OCI-LY7 (cell line): ENCODE measurements at regions not wholly inside any gene's neighbourhood (a gene's known extent, or its start where the extent isn't known, plus 50 kb on each side); places are given as distances from the start of the nearest gene placed in this dataset.
A peak's percentile ranks its signal among the peaks of the same experiment; 100 is the strongest.

Experiments
- BruUV-seq: library from RNA; stranded (reverse); fragments of 400-500 nt; replicated peaks from 2 replicates; lab custom pipeline; 2021; lab: Mats Ljungman, UMichigan
- CTCF ChIA-PET: fragments of 300-600 bp; sonication (Branson Sonifier 250); formaldehyde crosslinking; loops from one replicate; lab custom pipeline; 2022; ENCODE audit warnings: antibody characterized with exemption; ENCODE audit not compliant: unreplicated experiment; lab: Charles Lee
- POLR2A ChIA-PET: fragments of 300-600 bp; sonication (Branson Sonifier 250); formaldehyde crosslinking; loops from one replicate; lab custom pipeline; 2022; ENCODE audit warnings: antibody characterized with exemption; lab: Charles Lee
- DNase-seq: peaks from one replicate; pipeline ENCODE4 v3.0.0-alpha.2; 2015; ENCODE audit warnings: low spot score
- H2AFZ ChIP-seq: fragments of 200-600 bp; sonication (generic), shearing (Covaris generic); 2 replicates; pipeline ENCODE4 v1.6.1; 2014; ENCODE audit warnings: mild to moderate bottlenecking, antibody characterized with exemption, low read length, moderate library complexity
- H3K27ac ChIP-seq: fragments of 200-600 bp; sonication (generic); 2 replicates; pipeline ENCODE4 v1.5.1; 2014; ENCODE audit warnings: mixed run types, low read depth, mild to moderate bottlenecking, moderate library complexity, low read length, inconsistent platforms; ENCODE audit not compliant: poor library complexity, severe bottlenecking
- H3K36me3 ChIP-seq: fragments of 200-600 bp; sonication (generic); 2 replicates; pipeline ENCODE4 v1.6.1; 2014; ENCODE audit warnings: mild to moderate bottlenecking, antibody characterized with exemption, low read length, moderate library complexity, mixed read lengths; ENCODE audit not compliant: insufficient read depth
- H3K4me1 ChIP-seq: fragments of 200-600 bp; sonication (generic); 2 replicates; pipeline ENCODE4 v1.5.1; 2014; ENCODE audit warnings: mild to moderate bottlenecking, low read length; ENCODE audit not compliant: insufficient read depth, poor library complexity, severe bottlenecking
- H3K4me2 ChIP-seq: fragments of 200-600 bp; sonication (generic); 2 replicates; pipeline ENCODE4 v1.6.1; 2014; ENCODE audit warnings: mild to moderate bottlenecking, low read length
- H3K4me3 ChIP-seq: fragments of 200-600 bp; sonication (generic); 2 replicates; pipeline ENCODE4 v1.5.1; 2014; ENCODE audit warnings: mild to moderate bottlenecking, low read depth, low read length; ENCODE audit not compliant: poor library complexity, severe bottlenecking
- H3K79me2 ChIP-seq: fragments of 200-600 bp; sonication (generic); 2 replicates; pipeline ENCODE4 v1.6.1; 2016; ENCODE audit warnings: low read depth, mild to moderate bottlenecking, low read length, moderate library complexity, mixed read lengths; ENCODE audit not compliant: insufficient read depth
- H3K9me2 ChIP-seq: fragments of 200-600 bp; sonication (generic); 2 replicates; pipeline ENCODE4 v1.6.1; 2016; ENCODE audit warnings: mild to moderate bottlenecking, low read length, mixed read lengths; ENCODE audit not compliant: insufficient read depth
- H3K9me3 ChIP-seq: fragments of 200-600 bp; sonication (generic); 2 replicates; pipeline ENCODE4 v1.6.1; 2014; ENCODE audit warnings: mild to moderate bottlenecking, mixed run types, low read length, mixed read lengths
- H4K20me1 ChIP-seq: fragments of 200-600 bp; sonication (generic); 2 replicates; pipeline ENCODE4 v1.6.1; 2014; ENCODE audit warnings: mild to moderate bottlenecking, antibody characterized with exemption, low read length, moderate library complexity, mixed read lengths; ENCODE audit not compliant: insufficient read depth
- CTCF ChIP-seq: fragments of 200-600 bp; sonication (generic); conservative IDR thresholded peaks from 2 replicates; pipeline ENCODE4 v1.5.1; 2014; ENCODE audit warnings: mild to moderate bottlenecking, antibody characterized with exemption, low read length, moderate library complexity, mixed read lengths
- EZH2phosphoT487 ChIP-seq: fragments of 200-600 bp; sonication (generic); IDR thresholded peaks from 2 replicates; pipeline ENCODE4 v1.6.1; 2018; ENCODE audit warnings: low read depth, borderline replicate concordance, mild to moderate bottlenecking, mixed run types, antibody characterized with exemption, low read length, moderate library complexity, mixed read lengths
- intact Hi-C: fragments of 100-400 bp; cut with micrococcal nuclease; formaldehyde crosslinking; loops from one replicate; pipeline ENCODE4 v1.10.0; 2022; ENCODE audit not compliant: unreplicated experiment

DNA sequence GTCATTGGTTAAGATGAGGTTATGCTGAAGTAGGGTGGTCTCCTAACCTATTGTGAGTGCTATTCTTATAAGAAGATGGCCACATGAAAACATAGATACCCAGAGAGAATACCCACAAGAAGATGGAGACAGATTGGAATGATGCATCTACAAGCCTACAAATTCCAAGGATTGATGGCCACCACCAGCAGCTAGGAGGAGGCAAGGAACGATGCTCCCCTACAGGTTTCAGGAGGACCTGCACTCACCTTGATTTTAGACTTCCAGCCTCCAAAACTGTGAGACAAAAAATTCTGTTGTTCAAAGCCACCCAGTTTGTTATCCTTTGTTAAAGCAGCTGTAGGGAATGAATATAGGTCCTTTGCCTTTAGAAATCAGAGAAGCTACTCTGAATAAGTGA, 227.4 kb downstream of the NEDD1 start:
- no peak overlapping the region for H3K27ac ChIP-seq
- H3K36me3 ChIP-seq, result no peaks in the 10 kb centered on the region
- H2AFZ ChIP-seq, result no peak overlapping the region
- intact Hi-C loops, result no loop called here
- CTCF ChIA-PET, result no interaction called here
- TF ChIP-seq CTCF (peak; percentile 36; the same call in 1 of the 2 replicates), EZH2phosphoT487 (no peak)
- H3K9me3 ChIP-seq, result no peaks in the 10 kb centered on the region
- H3K4me1 ChIP-seq, result no peaks in the 10 kb centered on the region
- DNase-seq, result no peak
- no peak overlapping the region for H3K4me2 ChIP-seq
- no peak overlapping the region for H3K4me3 ChIP-seq
- no peaks in the 10 kb centered on the region for H4K20me1 ChIP-seq
- POLR2A ChIA-PET, result no interaction called here
- BruUV-seq, result no TSS peak
- H3K9me2 ChIP-seq, result no peaks in the 10 kb centered on the region
- no peaks in the 10 kb centered on the region for H3K79me2 ChIP-seq

DNA sequence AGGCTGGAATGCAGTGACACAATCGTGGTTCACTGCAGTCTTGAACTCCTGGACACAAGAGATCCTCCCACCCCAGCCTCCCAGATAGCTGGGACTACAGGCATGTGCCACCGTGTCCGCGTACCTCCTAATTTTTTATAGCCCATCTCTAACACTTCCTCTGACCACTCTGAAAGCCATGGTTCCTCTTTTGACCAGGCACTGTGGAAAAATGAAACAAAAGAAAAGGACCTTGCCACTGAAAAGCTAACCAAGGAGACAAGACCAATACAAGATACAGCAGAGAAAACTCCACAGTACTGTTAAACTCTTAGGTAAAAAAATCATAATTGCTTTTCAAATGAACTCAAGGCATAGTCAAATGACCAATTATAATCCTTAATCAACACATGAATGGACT, 233.3 kb downstream of the NEDD1 start:
- Histone ChIP-seq H3K9me3 (no peaks in the 10 kb centered on the region), H2AFZ (no peak overlapping the region), H4K20me1 (no peaks in the 10 kb centered on the region), H3K4me1 (no peaks in the 10 kb centered on the region), H3K27ac (no peak overlapping the region), H3K36me3 (no peaks in the 10 kb centered on the region), H3K4me2 (no peak overlapping the region), H3K9me2 (no peaks in the 10 kb centered on the region), H3K4me3 (no peak overlapping the region), H3K79me2 (no peaks in the 10 kb centered on the region)
- ChIA-PET CTCF (no interaction called here), POLR2A (interaction anchor here (0.6 to 0.9 kb wide), 2 partner anchors 8 to 153 kb away, joined by 3 read pairs; no protein-coding TSS in a partner anchor)
- intact Hi-C loops, result loop anchor here (10.0 kb wide), 1 partner anchor 264 kb away; no protein-coding TSS in a partner anchor
- DNase-seq, result no peak
- BruUV-seq, result no TSS peak
- no peak for TF ChIP-seq EZH2phosphoT487
- no peak for TF ChIP-seq CTCF

DNA sequence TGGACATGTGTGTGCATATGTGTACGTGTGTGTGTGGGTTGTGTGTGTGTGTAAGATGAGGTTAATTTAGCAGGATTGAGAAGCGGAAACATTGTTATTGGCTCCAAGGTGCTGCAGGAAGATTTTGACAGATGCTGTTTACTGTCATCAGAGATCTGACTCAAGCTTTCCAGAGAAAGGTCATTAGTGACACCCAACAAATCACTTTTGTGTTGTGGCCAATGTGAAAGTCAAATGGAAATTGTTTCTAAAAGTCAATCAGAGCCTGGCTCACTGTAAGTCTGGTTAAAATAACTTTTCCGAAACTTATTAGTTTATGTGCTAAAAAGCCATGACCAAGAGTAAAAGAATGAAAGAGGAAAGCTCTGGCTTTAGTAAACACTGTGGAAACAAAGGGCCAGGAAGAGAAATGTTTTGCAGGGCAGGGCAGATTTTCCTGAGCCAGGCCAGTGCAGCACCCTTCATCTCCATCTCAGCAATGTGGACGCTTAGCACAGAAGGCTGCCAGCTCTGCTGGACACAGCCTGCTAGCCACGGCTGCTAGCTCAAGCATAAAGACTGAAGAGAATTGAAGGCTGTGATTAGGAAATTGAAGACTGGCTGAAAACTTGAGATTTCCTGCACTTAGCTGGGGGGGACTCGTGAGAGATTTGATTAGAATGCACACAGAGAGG, 235.8 kb downstream of the NEDD1 start:
- no peak for DNase-seq
- CTCF ChIA-PET, result no interaction called here
- Histone ChIP-seq H2AFZ (no peak overlapping the region), H3K36me3 (no peaks in the 10 kb centered on the region), H3K79me2 (no peaks in the 10 kb centered on the region), H3K4me3 (no peak overlapping the region), H3K4me2 (no peak overlapping the region), H3K4me1 (no peaks in the 10 kb centered on the region), H4K20me1 (no peaks in the 10 kb centered on the region), H3K9me3 (no peaks in the 10 kb centered on the region), H3K9me2 (no peaks in the 10 kb centered on the region), H3K27ac (no peak overlapping the region)
- no peak for TF ChIP-seq EZH2phosphoT487
- no peak for TF ChIP-seq CTCF
- BruUV-seq, result no TSS peak
- POLR2A ChIA-PET, result interaction anchor here (0.7 kb wide), 1 partner anchor 216 kb away, joined by 6 read pairs; no protein-coding TSS in a partner anchor
- intact Hi-C loops, result loop anchor here (10.0 kb wide), 1 partner anchor 262 kb away; no protein-coding TSS in a partner anchor
